ENCODE measurements at regions not wholly inside any gene's neighbourhood (a gene's known extent, or its start where the extent isn't known, plus 50 kb on each side); places are given as distances from the start of the nearest gene placed in this dataset.

DNA sequence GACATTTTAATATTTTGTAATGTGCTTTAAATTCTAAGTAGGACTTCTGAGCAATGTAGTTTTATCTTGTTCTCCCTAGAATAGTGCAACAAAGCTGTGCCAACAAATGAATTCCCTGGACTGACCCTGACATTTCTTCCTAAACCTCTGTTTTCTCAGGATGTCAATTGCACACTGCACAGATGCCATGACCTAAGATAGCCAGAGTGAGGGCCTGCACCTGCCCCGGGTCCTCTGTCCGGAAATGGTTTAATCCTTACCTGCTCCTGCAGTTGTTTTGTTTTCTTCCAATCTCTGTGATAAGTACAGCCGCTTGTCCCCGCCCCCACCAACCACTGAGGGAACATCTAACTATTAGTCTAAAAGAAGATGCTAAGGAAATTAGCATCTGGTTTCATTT lies 831.5 kb downstream of the GALC start:
- no peak for DNase-seq (ENCODE audit: low read depth)

DNA sequence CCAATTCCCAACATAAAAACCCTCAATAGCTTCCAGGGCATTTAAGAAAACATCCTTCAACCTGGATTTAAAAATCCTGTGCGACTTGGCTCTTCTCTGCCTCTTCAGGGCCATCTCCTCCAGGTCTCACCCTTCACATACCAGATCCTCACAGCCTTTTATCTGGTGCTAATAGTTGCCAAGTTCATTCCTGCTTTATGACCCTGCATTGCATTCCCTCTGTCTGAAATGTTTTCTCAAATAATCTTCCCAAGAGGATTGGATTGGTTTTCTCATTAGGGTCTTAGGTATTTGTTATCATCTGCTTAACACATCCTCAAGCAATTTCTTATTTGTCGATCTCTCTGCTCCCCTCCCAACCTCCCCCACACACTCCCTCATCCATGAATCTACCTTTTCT lies 832.0 kb downstream of the GALC start:
- no peak for DNase-seq (ENCODE audit: low read depth)

- no peak for DNase-seq (ENCODE audit: low read depth)
Observed at GRCh38 chr14:87158283-87158682, 834.7 kb downstream of the GALC start.

DNA sequence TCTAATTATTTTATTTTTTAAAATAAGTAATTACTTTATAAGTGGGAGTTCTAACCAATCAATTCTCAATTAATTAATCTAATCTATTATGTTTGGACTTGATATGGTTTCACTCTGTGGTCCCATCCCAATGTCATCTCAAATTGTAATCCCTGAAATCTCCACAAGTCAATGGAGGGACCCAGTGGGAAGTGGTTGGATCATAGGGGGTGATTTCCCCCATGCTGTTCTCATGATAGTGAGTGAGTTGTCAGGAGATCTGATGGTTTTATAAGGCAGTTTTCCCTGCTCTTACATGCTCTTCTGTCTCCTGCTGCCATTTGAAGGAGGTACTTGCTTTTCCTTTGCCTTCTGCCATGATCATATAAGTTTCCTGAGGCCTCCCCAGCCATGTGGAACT lies 836.1 kb downstream of the GALC start:
- DNase-seq (ENCODE audit: low read depth) = no peak

GRCh38 chr14:87155856-87156488 lies 837.0 kb downstream of the GALC start:
- DNase-seq (ENCODE audit: low read depth) = no peak

GRCh38 chr14:87153901-87154300 lies 839.1 kb downstream of the GALC start:
- no peak for DNase-seq (ENCODE audit: low read depth)

GRCh38 chr14:87153391-87153790 lies 839.6 kb downstream of the GALC start:
- no peak for DNase-seq (ENCODE audit: low read depth)

DNA sequence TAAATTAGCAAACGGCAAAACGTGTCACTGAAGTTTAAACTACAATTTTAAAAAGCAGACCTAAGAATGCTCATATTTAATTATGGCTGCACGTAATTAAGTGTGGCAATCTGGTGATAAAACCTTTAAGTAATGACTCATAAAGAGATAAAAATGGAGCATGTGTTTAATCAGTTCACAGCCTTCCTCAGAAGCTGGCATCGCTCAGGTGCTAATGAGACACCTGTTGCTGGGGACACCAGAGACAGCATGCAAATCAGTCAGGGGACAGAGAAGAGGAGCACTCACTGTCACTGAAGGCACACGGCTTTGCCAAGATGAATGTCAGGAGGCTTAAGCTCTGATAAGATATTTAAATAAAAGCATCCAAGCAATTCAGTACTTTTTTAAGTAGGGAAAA lies 840.3 kb downstream of the GALC start:
- DNase-seq (ENCODE audit: low read depth) = no peak

DNA sequence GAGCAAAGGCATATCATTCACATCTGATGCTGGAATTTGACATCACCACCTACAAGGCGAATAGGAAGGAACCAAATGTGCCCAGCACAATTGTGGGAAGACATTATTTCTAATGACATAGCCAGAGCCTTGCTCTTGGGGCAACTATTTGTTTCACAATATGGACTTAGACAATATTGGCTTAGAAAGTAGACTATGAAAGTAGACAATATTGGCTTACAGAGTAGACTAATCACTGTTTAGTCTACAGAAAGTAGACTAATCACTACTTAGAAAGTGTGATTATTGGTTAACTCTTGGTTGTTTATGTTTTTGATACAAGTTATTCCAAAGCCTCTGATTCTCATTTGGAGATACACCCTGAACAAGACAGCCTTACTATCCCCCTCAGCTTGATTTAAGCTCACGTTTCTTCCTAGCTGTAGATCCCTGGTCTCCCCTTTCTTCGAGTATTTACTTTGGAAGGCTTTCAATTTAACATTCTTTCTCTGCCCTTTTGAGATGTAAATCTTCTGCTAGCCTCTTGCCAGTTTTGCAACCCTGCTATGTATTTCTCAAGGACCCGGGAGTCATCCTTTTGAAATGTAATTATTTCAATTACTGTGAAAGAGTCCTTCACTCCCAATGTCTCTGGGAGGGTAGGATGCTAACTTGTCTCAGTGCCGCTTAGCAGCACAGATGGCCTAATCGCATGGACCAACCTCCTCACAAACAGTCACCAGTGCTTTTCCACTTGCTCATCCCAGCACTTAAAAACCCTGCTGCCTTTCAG lies 843.2 kb downstream of the GALC start:
- no peak for DNase-seq (ENCODE audit: low read depth)

DNA sequence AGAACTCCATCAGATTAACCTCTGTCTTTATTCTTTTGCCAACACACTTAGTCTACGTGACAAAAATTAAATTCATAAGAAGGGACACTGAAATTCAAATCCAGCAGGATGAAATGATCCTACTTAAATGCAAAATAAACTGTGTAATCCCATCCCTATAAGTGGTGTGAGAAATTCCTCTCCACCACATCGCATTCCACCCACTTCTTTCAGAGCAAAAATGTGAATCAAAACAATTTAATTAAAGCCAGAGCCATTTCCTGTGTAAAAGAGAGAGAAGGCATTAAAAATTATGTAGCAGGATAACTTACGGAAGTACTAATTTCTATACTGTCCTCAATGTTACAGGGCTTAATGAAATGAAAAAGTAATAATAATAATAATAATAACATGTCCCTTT lies 844.3 kb downstream of the GALC start:
- DNase-seq (ENCODE audit: low read depth) = no peak

DNA sequence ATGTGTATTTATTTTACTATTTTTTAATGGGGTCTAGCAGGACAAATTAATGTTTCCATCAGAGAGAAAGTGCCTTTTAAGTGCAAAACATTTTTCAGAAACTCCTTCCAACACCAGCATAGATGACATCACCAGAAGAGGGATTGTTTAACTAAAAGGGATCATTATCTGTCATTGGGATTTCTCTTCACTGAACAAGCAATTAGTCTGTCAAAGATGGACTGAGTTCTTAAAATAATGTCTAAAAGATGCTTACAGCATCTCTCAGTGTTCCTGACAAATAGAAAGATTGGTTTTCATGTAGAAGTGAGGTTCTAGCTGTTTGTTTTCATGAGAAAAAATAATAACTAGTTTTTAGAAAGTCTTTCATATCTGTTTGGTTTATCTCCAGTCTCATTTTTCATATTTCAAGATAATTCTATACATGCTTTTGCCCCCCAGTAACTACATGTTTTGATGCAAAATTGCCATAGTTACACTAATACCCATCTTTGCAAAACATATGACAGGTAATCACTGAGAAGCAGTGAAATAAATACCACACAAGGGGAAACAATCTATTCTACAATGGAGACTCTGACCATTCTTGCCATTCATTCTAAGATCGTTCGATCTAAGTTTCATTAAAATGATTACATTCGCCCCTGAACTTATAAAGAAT lies 850.3 kb downstream of the GALC start:
- DNase-seq (ENCODE audit: low read depth) = no peak

DNA sequence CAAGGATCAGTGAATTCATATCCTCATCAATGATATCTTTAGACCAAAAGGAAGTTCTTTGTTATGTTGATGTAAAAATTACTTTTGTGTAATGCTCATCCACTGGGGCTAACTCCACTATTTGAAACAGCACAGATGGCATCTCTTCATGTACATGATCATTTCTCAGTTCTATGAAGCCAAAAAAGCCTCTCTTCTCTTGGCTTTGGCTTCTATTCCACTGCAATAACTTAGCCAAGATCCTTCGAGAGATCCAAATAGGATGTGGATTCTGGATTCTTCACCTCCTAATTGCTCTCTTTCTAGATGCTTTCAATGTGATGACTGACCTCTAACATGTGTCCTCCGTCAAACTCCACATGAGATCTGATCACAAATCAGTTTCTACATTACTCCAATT lies 851.2 kb downstream of the GALC start:
- DNase-seq (ENCODE audit: low read depth) = no peak

GRCh38 chr14:87139299-87139698 lies 853.7 kb downstream of the GALC start:
- DNase-seq (ENCODE audit: low read depth) = no peak

- DNase-seq (ENCODE audit: low read depth) = no peak
Observed at GRCh38 chr14:87133073-87133801, 859.7 kb downstream of the GALC start.

DNA sequence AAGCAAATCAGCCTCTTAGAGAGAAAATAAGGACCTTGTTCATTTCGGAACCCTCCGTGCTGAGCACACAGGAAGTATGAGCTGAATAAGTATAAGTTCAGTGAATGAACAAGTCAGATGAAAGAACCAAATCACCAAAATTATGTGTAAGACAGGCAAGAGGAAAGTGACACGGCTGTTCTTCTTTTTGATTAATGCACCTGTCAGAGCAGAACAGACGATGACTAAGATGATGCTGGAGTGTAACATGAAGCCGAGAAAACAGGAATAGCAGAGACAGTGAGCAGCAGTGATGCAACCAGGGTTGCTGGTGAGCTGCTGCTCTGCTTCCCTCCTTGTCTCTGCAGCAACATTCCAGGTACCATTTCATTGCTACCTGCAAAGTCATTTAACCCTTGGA lies 861.1 kb downstream of the GALC start:
- no peak for DNase-seq (ENCODE audit: low read depth)

DNA sequence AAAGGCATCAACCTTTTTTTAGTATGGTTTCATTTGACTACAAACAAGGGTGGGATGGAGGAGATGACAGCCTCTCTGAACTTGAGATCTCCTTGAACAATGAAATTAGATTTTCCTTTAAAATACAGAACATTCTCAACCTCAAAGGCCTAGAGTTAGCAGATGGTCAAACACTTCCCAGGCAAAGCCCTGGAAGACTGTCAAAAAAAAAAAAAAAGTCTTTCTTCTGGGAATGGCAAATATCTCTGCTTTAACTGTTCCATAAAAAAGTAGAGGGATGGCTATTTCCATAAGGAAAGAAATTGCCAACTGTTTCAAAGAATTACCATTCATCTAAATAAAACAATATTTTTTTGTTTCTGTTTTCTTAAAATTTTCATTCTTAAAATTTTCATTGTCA lies 870.8 kb downstream of the GALC start:
- no peak for DNase-seq (ENCODE audit: low read depth)

GRCh38 chr14:87121716-87122115 lies 871.3 kb downstream of the GALC start:
- DNase-seq (ENCODE audit: low read depth) = no peak

- no peak for DNase-seq (ENCODE audit: low read depth)
Observed at GRCh38 chr14:87115234-87115633, 877.7 kb downstream of the GALC start.

DNA sequence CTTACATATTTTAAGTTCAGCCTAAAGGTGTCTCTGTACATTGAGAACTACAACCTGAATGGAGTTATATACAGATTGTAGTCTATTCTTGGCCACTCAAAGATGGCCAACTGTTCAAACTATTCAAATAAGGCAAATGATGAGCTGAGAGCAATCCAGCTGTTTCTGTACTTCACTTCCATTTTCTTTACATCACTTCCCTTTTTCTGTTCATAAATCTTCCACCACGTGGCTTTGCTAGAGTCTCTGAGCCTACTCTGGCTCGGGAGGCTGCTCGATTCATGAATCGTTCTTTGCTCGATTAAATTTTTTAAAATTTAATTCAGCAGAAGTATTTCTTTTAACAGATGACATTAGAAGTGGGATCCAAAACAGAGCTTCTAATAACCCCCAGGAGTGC lies 879.7 kb downstream of the GALC start:
- no peak for DNase-seq (ENCODE audit: low read depth)

DNA sequence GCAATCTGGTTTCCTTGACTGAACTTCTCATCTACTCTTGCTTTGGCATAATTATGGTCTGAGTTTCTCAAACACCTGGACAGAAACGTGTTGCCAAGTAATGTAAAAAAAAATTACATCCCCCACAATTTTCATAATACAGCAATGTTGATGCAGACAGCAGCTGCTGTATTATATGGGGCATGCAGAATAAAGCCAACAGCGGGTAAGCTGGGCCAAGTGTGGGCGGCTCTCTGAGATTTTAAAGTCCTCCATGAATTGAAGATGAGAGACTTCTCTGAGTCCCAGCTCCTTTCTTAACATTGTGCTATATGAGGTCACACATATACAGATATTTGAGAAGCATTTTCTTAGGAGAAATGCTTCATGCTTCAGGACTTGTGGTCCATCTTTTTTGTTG lies 881.2 kb downstream of the GALC start:
- DNase-seq (ENCODE audit: low read depth) = no peak

DNA sequence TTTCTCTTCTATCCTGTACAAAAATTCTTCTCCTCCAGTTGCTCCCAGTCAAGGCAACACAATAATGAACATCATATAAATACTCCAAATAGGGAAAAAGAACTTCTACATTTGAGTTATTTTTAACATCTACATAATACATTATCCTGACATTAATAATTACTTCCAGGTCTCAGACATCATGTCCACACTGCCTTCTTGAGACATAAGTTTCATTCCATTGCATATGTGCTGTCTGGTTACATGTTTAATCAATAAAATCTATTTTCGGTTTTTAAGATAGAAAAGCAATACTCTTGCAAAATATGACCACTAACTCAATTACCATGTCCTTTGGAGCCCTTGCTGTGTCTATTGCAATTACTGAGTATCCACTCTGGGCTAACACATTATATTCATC lies 881.9 kb downstream of the GALC start:
- DNase-seq (ENCODE audit: low read depth) = no peak

GRCh38 chr14:87109271-87109670 lies 883.7 kb downstream of the GALC start:
- DNase-seq (ENCODE audit: low read depth) = no peak

DNA sequence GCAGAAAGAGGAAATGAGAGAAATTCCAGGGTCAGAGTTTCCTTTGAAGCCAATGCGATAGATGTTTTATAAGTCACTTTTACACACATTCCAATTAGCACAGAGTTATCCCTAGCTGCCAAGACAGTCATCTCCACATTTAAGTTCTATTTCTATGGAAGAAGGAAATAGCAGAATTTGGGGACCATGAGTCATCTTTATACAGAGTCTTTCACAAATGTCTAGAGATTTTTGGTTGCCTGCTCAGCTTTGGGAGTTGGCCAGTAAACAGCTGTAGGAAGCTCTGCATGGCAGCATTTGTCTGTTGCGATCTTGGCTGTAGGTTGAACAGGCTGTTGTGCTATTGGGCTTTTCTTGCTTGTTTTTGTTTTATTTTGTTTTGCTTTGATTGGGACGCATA lies 884.3 kb downstream of the GALC start:
- no peak for DNase-seq (ENCODE audit: low read depth)
